GM18508 (cell line): ENCODE measurements at regions not wholly inside any gene's neighbourhood (a gene's known extent, or its start where the extent isn't known, plus 50 kb on each side); places are given as distances from the start of the nearest gene placed in this dataset.

Source experiments
- ATAC-seq: cut with Tn5 transposase; IDR thresholded peaks from one replicate; pipeline ENCODE4 v1.9.1; 2021; ENCODE audit warnings: moderate number of reproducible peaks; ENCODE audit not compliant: insufficient read depth, unreplicated experiment

- peak; percentile 86 for ATAC-seq
Observed at GRCh38 chr5:34499001-34499734, 157.0 kb upstream of the RAI14 start.

- no peak for ATAC-seq
Observed at GRCh38 chr5:34500236-34500847, 155.8 kb upstream of the RAI14 start.

- no peak for ATAC-seq
Observed at GRCh38 chr5:34501016-34501415, 155.1 kb upstream of the RAI14 start.

GRCh38 chr5:34501840-34502239 lies 154.3 kb upstream of the RAI14 start:
- ATAC-seq: no peak

- ATAC-seq: no peak
Observed at GRCh38 chr5:34502581-34502980, 153.5 kb upstream of the RAI14 start.

GRCh38 chr5:34503379-34504253 lies 152.5 kb upstream of the RAI14 start:
- no peak for ATAC-seq

GRCh38 chr5:34504967-34505366 lies 151.2 kb upstream of the RAI14 start:
- ATAC-seq: no peak

- ATAC-seq: no peak
Observed at GRCh38 chr5:34505731-34506130, 150.4 kb upstream of the RAI14 start.

- ATAC-seq: no peak
Observed at GRCh38 chr5:34507933-34508332, 148.2 kb upstream of the RAI14 start.

- ATAC-seq: no peak
Observed at GRCh38 chr5:34509392-34509791, 146.7 kb upstream of the RAI14 start.

- no peak for ATAC-seq
Observed at GRCh38 chr5:34510002-34510401, 146.1 kb upstream of the RAI14 start.

GRCh38 chr5:34511063-34511462 lies 145.1 kb upstream of the RAI14 start:
- ATAC-seq: no peak

- ATAC-seq: no peak
Observed at GRCh38 chr5:34511481-34511880, 144.6 kb upstream of the RAI14 start.

GRCh38 chr5:34511915-34512314 lies 144.2 kb upstream of the RAI14 start:
- no peak for ATAC-seq

- no peak for ATAC-seq
Observed at GRCh38 chr5:34516166-34516565, 140.0 kb upstream of the RAI14 start.

- ATAC-seq: no peak
Observed at GRCh38 chr5:34516686-34517085, 139.4 kb upstream of the RAI14 start.

- no peak for ATAC-seq
Observed at GRCh38 chr5:34517249-34517648, 138.9 kb upstream of the RAI14 start.

- ATAC-seq: no peak
Observed at GRCh38 chr5:34519489-34520220, 136.5 kb upstream of the RAI14 start.

GRCh38 chr5:34521628-34522290 lies 134.4 kb upstream of the RAI14 start:
- no peak for ATAC-seq
